H1 (cell line): ENCODE measurements at regions not wholly inside any gene's neighbourhood (a gene's known extent, or its start where the extent isn't known, plus 50 kb on each side); places are given as distances from the start of the nearest gene placed in this dataset.

Experiments
- CTCF ChIA-PET: fragments of 300-600 bp; sonication (Branson Sonifier 250); formaldehyde crosslinking; loops from one replicate; lab custom pipeline; 2021; ENCODE audit not compliant: partially characterized antibody; lab: Charles Lee
- POLR2A ChIA-PET: fragments of 300-600 bp; sonication (Branson Sonifier 250); formaldehyde crosslinking; loops from one replicate; lab custom pipeline; 2021; ENCODE audit warnings: inconsistent platforms; ENCODE audit not compliant: partially characterized antibody; lab: Charles Lee
- DNase-seq, 2 experiments: peaks; one replicate each; pipeline versions ENCODE4 v3.0.0 to v3.0.0-alpha.2; 2010 to 2022; ENCODE audit warnings: low spot score in 2 of 2, low read depth in 1 of 2, mixed read lengths in 1 of 2
- FAIRE-seq: peaks from 2 replicates; lab custom pipeline; 2011; peaks lifted over from hg19 to GRCh38; lab: Jason Lieb, UNC
- H2AFZ ChIP-seq: 2 replicates; pipeline ENCODE4 v1.8.1; 2012; ENCODE audit warnings: low read length, inconsistent platforms
- H2AK5ac ChIP-seq: 2 replicates; pipeline ENCODE4 v1.6.1; 2013; ENCODE audit warnings: low read depth, low read length
- H2BK120ac ChIP-seq: replicated peaks from 2 replicates; pipeline ENCODE3; 2013; ENCODE audit warnings: low read depth, low read length, inconsistent platforms
- H2BK12ac ChIP-seq: 2 replicates; pipeline ENCODE4 v1.6.1; 2013; ENCODE audit warnings: low read depth, low read length
- H2BK15ac ChIP-seq: 2 replicates; pipeline ENCODE4 v1.6.1; 2013; ENCODE audit warnings: low read length
- H2BK20ac ChIP-seq: 2 replicates; pipeline ENCODE4 v1.6.1; 2013; ENCODE audit warnings: low read length
- H2BK5ac ChIP-seq: 2 replicates; pipeline ENCODE4 v1.6.1; 2013; ENCODE audit warnings: low read depth, low read length
- H3K14ac ChIP-seq: 2 replicates; pipeline ENCODE4 v1.6.1; 2013; ENCODE audit warnings: inconsistent platforms; ENCODE audit not compliant: insufficient read length
- H3K18ac ChIP-seq: 2 replicates; pipeline ENCODE4 v1.6.1; 2013; ENCODE audit warnings: low read length; ENCODE audit errors: extremely low read depth
- H3K23ac ChIP-seq: 2 replicates; pipeline ENCODE4 v1.6.1; 2013; ENCODE audit warnings: inconsistent platforms; ENCODE audit not compliant: insufficient read length
- H3K23me2 ChIP-seq: 2 replicates; pipeline ENCODE4 v1.6.1; 2013; ENCODE audit warnings: low read depth, low read length
- H3K27ac ChIP-seq: 2 replicates; pipeline ENCODE4 v1.6.1; 2011; ENCODE audit warnings: low read depth, low read length, inconsistent platforms
- H3K27me3 ChIP-seq, 4 experiments: replicated peaks in 1 of 4; 1 replicate in 1 of 4; 2 replicates in 3 of 4; pipeline versions ENCODE4 v1.6.1 to v1.8.1; 2011 to 2013; ENCODE audit warnings: low read length in 3 of 4, mild to moderate bottlenecking in 3 of 4, inconsistent platforms in 2 of 4, mixed read lengths in 2 of 4, moderate library complexity in 1 of 4; ENCODE audit not compliant: control insufficient read depth in 3 of 4, insufficient read depth in 3 of 4; ENCODE audit errors: extremely low read depth in 1 of 4
- H3K36me3 ChIP-seq, 4 experiments: 2 replicates each; pipeline versions ENCODE4 v1.6.1 to v1.8.1; 2011 to 2013; ENCODE audit warnings: mild to moderate bottlenecking in 4 of 4, low read length in 3 of 4, moderate library complexity in 2 of 4, control low read depth in 1 of 4, inconsistent platforms in 1 of 4; ENCODE audit not compliant: insufficient read depth in 4 of 4, control insufficient read depth in 2 of 4
- H3K4ac ChIP-seq: replicated peaks from 2 replicates; pipeline ENCODE3; 2013; ENCODE audit warnings: low read length, low read depth, mixed read lengths, inconsistent platforms; ENCODE audit not compliant: insufficient read length
- H3K4me1 ChIP-seq, 4 experiments: replicated peaks in 1 of 4; 1 replicate in 1 of 4; 2 replicates in 3 of 4; pipeline versions ENCODE4 v1.6.1 to v1.8.1; 2011 to 2013; ENCODE audit warnings: low read length in 3 of 4, inconsistent platforms in 2 of 4, mixed read lengths in 1 of 4; ENCODE audit not compliant: insufficient read depth in 4 of 4, control insufficient read depth in 3 of 4
- H3K4me2 ChIP-seq, 2 experiments: 2 replicates each; pipeline versions ENCODE4 v1.6.1 to v1.8.1; 2011 to 2013; ENCODE audit warnings: low read depth in 2 of 2, low read length in 2 of 2, control low read depth in 1 of 2, inconsistent platforms in 1 of 2, mild to moderate bottlenecking in 1 of 2; ENCODE audit not compliant: insufficient read depth in 1 of 2
- H3K4me3 ChIP-seq, 4 experiments: fragments of 200-600, 300-600 bp in 1 of 4; sonication (generic), shearing (Covaris generic), sonication (Bioruptor Twin) in 1 of 4; 2 replicates each; pipeline versions ENCODE4 v1.5.1 to v1.8.1; 2011 to 2016; ENCODE audit warnings: low read length in 4 of 4, low read depth in 3 of 4, control low read depth in 2 of 4, inconsistent platforms in 2 of 4, mild to moderate bottlenecking in 2 of 4, mixed read lengths in 1 of 4, moderate library complexity in 1 of 4; ENCODE audit not compliant: insufficient read depth in 2 of 4; ENCODE audit errors: extremely low read depth in 1 of 4
- H3K56ac ChIP-seq: replicated peaks from 2 replicates; pipeline ENCODE3; 2013; ENCODE audit warnings: low read depth, mild to moderate bottlenecking, mixed read lengths, low read length, inconsistent platforms; ENCODE audit not compliant: insufficient read length
- H3K79me1 ChIP-seq: 2 replicates; pipeline ENCODE4 v1.6.1; 2013; ENCODE audit warnings: low read depth, low read length, control low read depth
- H3K79me2 ChIP-seq, 2 experiments: 2 replicates each; pipeline versions ENCODE4 v1.6.1 to v1.8.1; 2012 to 2013; ENCODE audit warnings: low read length in 2 of 2, mild to moderate bottlenecking in 2 of 2, inconsistent platforms in 1 of 2; ENCODE audit not compliant: insufficient read depth in 2 of 2, control insufficient read depth in 1 of 2
- H3K9ac ChIP-seq, 4 experiments: replicated peaks in 1 of 4; 1 replicate in 1 of 4; 2 replicates in 3 of 4; pipeline versions ENCODE4 v1.6.1 to v1.8.1; 2011 to 2013; ENCODE audit warnings: low read depth in 3 of 4, low read length in 3 of 4, control low read depth in 2 of 4, mild to moderate bottlenecking in 2 of 4, moderate library complexity in 2 of 4, inconsistent platforms in 1 of 4; ENCODE audit errors: extremely low read depth in 1 of 4
- H3K9me3 ChIP-seq, 2 experiments: 2 replicates each; pipeline versions ENCODE4 v1.6.1 to v1.8.1; 2012 to 2013; ENCODE audit warnings: mild to moderate bottlenecking in 2 of 2, moderate library complexity in 2 of 2, control low read depth in 1 of 2, inconsistent platforms in 1 of 2, low read depth in 1 of 2, low read length in 1 of 2, mixed read lengths in 1 of 2; ENCODE audit not compliant: insufficient read depth in 2 of 2
- H4K20me1 ChIP-seq, 2 experiments: replicated peaks in 1 of 2; 2 replicates each; pipeline versions ENCODE3 to v1.8.1; 2011 to 2013; ENCODE audit warnings: inconsistent platforms in 2 of 2, low read length in 2 of 2, mild to moderate bottlenecking in 1 of 2; ENCODE audit not compliant: insufficient read depth in 2 of 2, control insufficient read depth in 1 of 2
- H4K5ac ChIP-seq: 2 replicates; pipeline ENCODE4 v1.6.1; 2013; ENCODE audit warnings: low read length, low read depth, mixed read lengths, inconsistent platforms; ENCODE audit not compliant: insufficient read length
- H4K8ac ChIP-seq: 2 replicates; pipeline ENCODE4 v1.8.0; 2013; ENCODE audit warnings: mild to moderate bottlenecking, moderate library complexity, low read length, inconsistent platforms; ENCODE audit not compliant: insufficient read depth; ENCODE audit errors: extremely low read depth
- H4K91ac ChIP-seq: replicated peaks from 2 replicates; pipeline ENCODE3; 2013; ENCODE audit warnings: low read length, mixed read lengths, inconsistent platforms; ENCODE audit not compliant: insufficient read length
- CBX5 ChIP-seq: fragments of 300-800, 300-1000 bp; sonication (generic); IDR thresholded peaks from 2 replicates; pipeline ENCODE4 v1.7.1; 2016; ENCODE audit warnings: antibody characterized with exemption, low read length, low read depth
- GTF2F1 ChIP-seq: IDR thresholded peaks from 2 replicates; pipeline ENCODE4 v1.6.1; 2012; ENCODE audit warnings: low read depth, low read length, improper control_type of control experiment, borderline replicate concordance
- MAFK ChIP-seq: IDR thresholded peaks from 2 replicates; pipeline ENCODE4 v1.6.1; 2012; ENCODE audit warnings: low read depth, mild to moderate bottlenecking, improper control_type of control experiment, low read length
- NANOG ChIP-seq: IDR thresholded peaks from 2 replicates; pipeline ENCODE4 v1.6.1; 2011; ENCODE audit warnings: low read length, low read depth, mild to moderate bottlenecking, inconsistent platforms; ENCODE audit not compliant: insufficient read depth, poor library complexity, severe bottlenecking
- POLR2A ChIP-seq, 2 experiments: IDR thresholded peaks; 1 replicate in 1 of 2; 2 replicates in 1 of 2; pipeline ENCODE4 v1.6.1; 2011; ENCODE audit warnings: low read depth in 2 of 2, low read length in 2 of 2, mild to moderate bottlenecking in 2 of 2; ENCODE audit errors: control extremely low read depth in 1 of 2
- POLR2AphosphoS5 ChIP-seq: IDR thresholded peaks from 2 replicates; pipeline ENCODE4 v1.6.1; 2011; ENCODE audit warnings: low read depth, low read length
- RNF2 ChIP-seq: fragments of 200-900, 300-1000 bp; sonication (generic); IDR thresholded peaks from 2 replicates; pipeline ENCODE4 v1.7.1; 2016; ENCODE audit warnings: borderline replicate concordance, low read depth, mild to moderate bottlenecking, antibody characterized with exemption, low read length; ENCODE audit not compliant: poor library complexity, severe bottlenecking; ENCODE audit errors: missing control alignments
- SAP30 ChIP-seq: fragments of 300-600 bp; sonication (generic); IDR thresholded peaks from 2 replicates; pipeline ENCODE4 v1.7.1; 2012; ENCODE audit warnings: low read length, moderate library complexity, mild to moderate bottlenecking, inconsistent platforms; ENCODE audit not compliant: insufficient read depth, insufficient replicate concordance
- SIRT6 ChIP-seq: IDR thresholded peaks from one replicate; pipeline ENCODE4 v1.7.1; 2012; ENCODE audit warnings: low read length, inconsistent platforms
- SUZ12 ChIP-seq: fragments of 200-600 bp; sonication (generic); IDR thresholded peaks from 2 replicates; pipeline ENCODE4 v1.6.1; 2012; ENCODE audit warnings: mild to moderate bottlenecking, inconsistent platforms, low read length, moderate library complexity, mixed read lengths
- TAF1 ChIP-seq: IDR thresholded peaks from 2 replicates; pipeline ENCODE4 v1.6.1; 2011; ENCODE audit warnings: mild to moderate bottlenecking, low read depth, low read length
- TBP ChIP-seq: IDR thresholded peaks from 2 replicates; pipeline ENCODE4 v1.6.1; 2011; ENCODE audit warnings: low read depth, low read length, improper control_type of control experiment
- TCF12 ChIP-seq: IDR thresholded peaks from 2 replicates; pipeline ENCODE4 v1.6.1; 2011; ENCODE audit warnings: low read depth, mild to moderate bottlenecking, low read length
- USF2 ChIP-seq: IDR thresholded peaks from 2 replicates; pipeline ENCODE4 v1.6.1; 2011; ENCODE audit warnings: low read length, improper control_type of control experiment
- WGBS, 2 experiments: shearing (Covaris generic) in 1 of 2; methylation state at CpG; one replicate each; pipeline versions ENCODE4 v1.1.6 to v1.1.7; 2013 to 2015; ENCODE audit warnings: low lambda C conversion rate in 2 of 2, mixed read lengths in 2 of 2, inconsistent platforms in 1 of 2, low coverage in 1 of 2, missing lambda C conversion rate in 1 of 2; ENCODE audit not compliant: insufficient replicate concordance in 2 of 2, insufficient coverage in 1 of 2, insufficient read length in 1 of 2; ENCODE audit errors: extremely low coverage in 1 of 2, missing lambda C conversion rate in 1 of 2; 5-methylcytosine and 5-hydroxymethylcytosine counted together

DNA sequence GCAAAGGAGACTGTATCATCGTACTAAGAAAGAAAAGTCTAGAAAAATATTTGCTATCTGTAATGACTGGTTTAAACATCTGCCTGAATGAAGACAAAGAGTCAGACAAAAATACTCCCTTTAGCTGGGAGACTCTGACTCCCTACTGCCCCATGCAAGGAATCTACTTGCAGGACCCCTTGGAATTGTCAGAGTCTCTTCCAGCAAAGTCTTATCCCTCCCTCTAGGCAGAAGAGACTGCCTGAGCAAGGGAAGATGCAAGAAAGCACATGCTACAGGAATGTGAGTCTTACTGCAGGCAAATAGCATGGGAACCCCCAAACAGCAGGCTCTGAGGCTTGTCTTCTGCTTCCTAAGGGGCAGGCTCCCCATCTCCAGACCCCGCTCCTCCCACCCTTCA is 154.0 kb downstream of the KCNA5 start:
- no peak overlapping the region for H2BK120ac ChIP-seq
- DNase-seq: no peak
- H3K4ac ChIP-seq: no peak overlapping the region
- H3K4me1 ChIP-seq: peaks cover 0 to 9% (median 4%) of the 10 kb centered on the region in 4 experiments; a peak in 4 of 7 replicates
- no peak overlapping the region for H3K14ac ChIP-seq
- POLR2A ChIA-PET: interaction anchor here (0.7 kb wide), 1 partner anchor 13 kb away, joined by 3 read pairs; no protein-coding TSS in a partner anchor
- H4K8ac ChIP-seq: no peak overlapping the region
- no peak overlapping the region for H3K4me2 ChIP-seq
- no peak overlapping the region for H2AK5ac ChIP-seq
- H3K23ac ChIP-seq: no peak overlapping the region
- no peak overlapping the region for H3K56ac ChIP-seq
- H2BK15ac ChIP-seq: no peak overlapping the region
- H3K23me2 ChIP-seq: no peaks in the 10 kb centered on the region
- H2AFZ ChIP-seq: no peak overlapping the region
- H3K18ac ChIP-seq: no peak overlapping the region
- no peaks in the 10 kb centered on the region; a peak in 1 of 7 replicates for H3K27me3 ChIP-seq
- H4K20me1 ChIP-seq: peaks cover 0 to 1% of the 10 kb centered on the region in 2 experiments
- H3K79me2 ChIP-seq: no peaks in the 10 kb centered on the region
- no peak overlapping the region for H4K91ac ChIP-seq
- no peak overlapping the region for H2BK20ac ChIP-seq
- H3K4me3 ChIP-seq: no peak overlapping the region
- TF ChIP-seq GTF2F1 (no peak), CBX5 (no peak), MAFK (no peak), RNF2 (no peak), TBP (no peak), TCF12 (no peak), TAF1 (no peak), POLR2AphosphoS5 (no peak), NANOG (no peak), SAP30 (no peak), USF2 (no peak), SUZ12 (no peak), SIRT6 (no peak), POLR2A (IDR thresholded peaks at IDR 0.05; ENCODE audit: control extremely low read depth in 1 of 2, low read depth in 2 of 2, low read length in 2 of 2) (no peak)
- CTCF ChIA-PET: interaction anchor here (0.8 to 9.4 kb wide), 10 partner anchors 8 to 599 kb away, joined by 3 to 112 read pairs (median 4); partner anchors contain the start of gene NTF3
- no peak for FAIRE-seq
- no peaks in the 10 kb centered on the region for H3K9me3 ChIP-seq
- H3K36me3 ChIP-seq: no peaks in the 10 kb centered on the region
- no peak overlapping the region for H2BK12ac ChIP-seq
- no peak overlapping the region for H3K9ac ChIP-seq
- H2BK5ac ChIP-seq: no peak overlapping the region
- H4K5ac ChIP-seq: no peak overlapping the region
- no peak overlapping the region for H3K27ac ChIP-seq
- H3K79me1 ChIP-seq: no peaks in the 10 kb centered on the region
- WGBS, 2 experiments: 90% methylated on average over 2 of the region's 2 CpGs; no CpG with 5 or more reads in 1 of the 2 experiments
